ENCODE measurements at regions not wholly inside any gene's neighbourhood (a gene's known extent, or its start where the extent isn't known, plus 50 kb on each side); places are given as distances from the start of the nearest gene placed in this dataset.

DNA sequence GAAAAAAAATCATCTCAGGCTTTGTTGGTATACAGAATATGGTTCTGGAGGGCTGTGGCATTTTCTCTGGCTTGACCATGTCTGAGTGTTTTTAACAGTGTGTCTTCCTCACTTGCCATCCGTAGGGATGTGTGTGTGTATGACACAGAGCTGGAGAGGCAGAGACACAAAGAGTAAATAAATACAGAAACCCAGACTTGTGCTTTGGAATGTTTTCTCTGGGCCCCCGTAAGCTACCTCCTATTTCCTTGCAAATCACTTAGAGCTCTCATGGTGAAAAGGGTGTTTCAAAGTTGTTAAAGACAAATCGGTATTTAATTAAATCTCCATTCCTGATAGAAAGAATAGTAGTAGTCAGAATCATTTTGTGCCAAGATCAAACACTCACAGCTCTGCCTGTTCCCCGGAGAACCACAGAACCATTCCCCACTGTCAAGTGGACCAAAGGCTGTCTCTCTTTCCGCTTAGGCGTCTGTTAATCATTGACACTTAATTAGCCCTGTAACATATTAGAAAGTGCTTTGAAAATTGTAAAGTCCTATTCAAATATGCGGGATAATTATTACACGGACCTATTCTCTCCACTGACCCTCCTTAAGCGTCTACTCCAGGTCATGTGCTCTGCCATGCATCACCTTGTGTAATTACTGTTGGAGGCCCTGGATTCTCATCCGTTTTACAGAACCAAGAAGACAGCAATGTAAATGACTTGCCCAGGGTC lies 313.6 kb upstream of the TLE3 start:
- no peak for TF ChIP-seq SPI1 (IDR thresholded peaks at IDR 0.05; ENCODE audit: borderline replicate concordance, low read depth)
- no peak for TF ChIP-seq REST (IDR thresholded peaks at IDR 0.05; ENCODE audit: insufficient replicate concordance, low read depth)
- no peak for TF ChIP-seq GABPA (IDR thresholded peaks at IDR 0.05; ENCODE audit: low read depth)
- no peak for TF ChIP-seq POLR2AphosphoS5 (IDR thresholded peaks at IDR 0.05; ENCODE audit: low read depth)
- TF ChIP-seq CTCF (IDR thresholded peaks at IDR 0.05; ENCODE audit: insufficient read depth, low read length): no peak
- H3K4me3 ChIP-seq (replicated peaks; ENCODE audit: insufficient read depth, low read length): no peak overlapping the region
- no peak for DNase-seq (ENCODE audit: low read depth in 1 of 2, low spot score in 1 of 2)
- no peaks in the 10 kb centered on the region for H3K27me3 ChIP-seq (ENCODE audit: insufficient read depth, poor library complexity, severe bottlenecking)
- H3K27ac ChIP-seq (replicated peaks): no peak overlapping the region

DNA sequence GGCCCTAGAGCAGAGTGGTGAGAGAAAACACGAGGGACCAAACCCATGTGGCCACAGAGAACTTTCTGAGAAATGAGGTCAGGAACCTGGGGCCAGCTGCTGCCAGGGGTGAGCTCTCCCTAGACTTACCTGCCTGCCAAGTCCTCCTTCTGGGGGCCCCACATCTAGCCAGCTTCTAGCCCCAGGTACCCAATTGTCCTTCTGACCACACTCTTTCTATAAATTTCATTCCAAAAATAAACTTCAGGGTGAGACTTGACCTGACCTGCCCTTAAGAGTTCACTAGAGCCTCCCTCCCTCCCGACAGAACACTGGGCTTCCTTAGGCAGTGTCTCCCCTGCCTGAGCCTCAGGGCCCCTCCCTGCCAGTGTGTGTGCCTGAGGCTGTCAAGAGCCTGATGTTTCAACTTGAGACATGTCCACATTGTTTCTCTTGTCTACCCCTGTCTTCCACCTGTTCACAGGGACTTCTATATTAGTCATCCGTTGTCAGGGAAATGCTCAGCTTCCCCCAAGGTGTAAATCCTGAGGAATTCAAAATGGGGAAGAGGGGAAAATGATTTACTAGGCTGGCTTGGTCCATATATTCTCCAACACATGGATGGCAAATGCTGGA lies 312.8 kb upstream of the TLE3 start:
- Histone ChIP-seq H3K4me3 (replicated peaks; ENCODE audit: insufficient read depth, low read length) (no peak overlapping the region), H3K27me3 (ENCODE audit: insufficient read depth, poor library complexity, severe bottlenecking) (no peaks in the 10 kb centered on the region), H3K27ac (replicated peaks) (no peak overlapping the region)
- TF ChIP-seq REST (IDR thresholded peaks at IDR 0.05; ENCODE audit: insufficient replicate concordance, low read depth) (no peak), GABPA (IDR thresholded peaks at IDR 0.05; ENCODE audit: low read depth) (no peak), POLR2AphosphoS5 (IDR thresholded peaks at IDR 0.05; ENCODE audit: low read depth) (no peak), SPI1 (IDR thresholded peaks at IDR 0.05; ENCODE audit: borderline replicate concordance, low read depth) (no peak), CTCF (IDR thresholded peaks at IDR 0.05; ENCODE audit: insufficient read depth, low read length) (no peak)
- DNase-seq (ENCODE audit: low read depth in 1 of 2, low spot score in 1 of 2): no peak

DNA sequence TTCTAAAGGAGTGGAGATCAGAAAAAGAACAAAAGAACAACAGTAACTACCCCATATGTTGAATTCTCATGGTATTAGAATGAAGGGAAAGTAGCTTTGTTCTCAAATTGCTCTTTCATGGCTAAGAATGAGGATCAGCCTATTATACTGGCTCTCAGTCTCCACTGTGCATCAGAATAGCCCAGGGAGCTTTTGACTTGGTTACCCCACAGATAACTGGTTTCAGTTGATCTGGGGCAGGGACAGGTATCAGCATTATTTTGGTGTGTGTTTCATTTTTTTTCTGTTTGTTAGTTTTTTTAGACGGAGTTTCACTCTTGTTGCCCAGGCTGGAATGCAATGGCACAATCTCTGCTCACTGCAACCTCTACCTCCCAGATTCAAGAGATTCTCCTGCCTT lies 311.7 kb upstream of the TLE3 start:
- Histone ChIP-seq H3K4me3 (replicated peaks; ENCODE audit: insufficient read depth, low read length) (no peak overlapping the region), H3K27ac (replicated peaks) (no peak overlapping the region), H3K27me3 (ENCODE audit: insufficient read depth, poor library complexity, severe bottlenecking) (no peaks in the 10 kb centered on the region)
- no peak for DNase-seq (ENCODE audit: low read depth in 1 of 2, low spot score in 1 of 2)
- TF ChIP-seq CTCF (IDR thresholded peaks at IDR 0.05; ENCODE audit: insufficient read depth, low read length) (no peak), GABPA (IDR thresholded peaks at IDR 0.05; ENCODE audit: low read depth) (no peak), REST (IDR thresholded peaks at IDR 0.05; ENCODE audit: insufficient replicate concordance, low read depth) (no peak), SPI1 (IDR thresholded peaks at IDR 0.05; ENCODE audit: borderline replicate concordance, low read depth) (no peak), POLR2AphosphoS5 (IDR thresholded peaks at IDR 0.05; ENCODE audit: low read depth) (no peak)
